Cardiac muscle cell (in vitro differentiated cells and primary cell): ENCODE measurements at regions not wholly inside any gene's neighbourhood (a gene's known extent, or its start where the extent isn't known, plus 50 kb on each side); places are given as distances from the start of the nearest gene placed in this dataset.

Experiments used
- DNase-seq, 2 donors: peaks; one replicate each; pipeline versions ENCODE4 v3.0.0 to v3.0.0-alpha.2; 2010 to 2017; ENCODE audit warnings: low read depth in 1 of 2, low spot score in 1 of 2
- H3K27ac ChIP-seq: fragments of 200-600 bp; sonication (generic); 2 replicates; pipeline ENCODE4 v1.5.1; 2016
- H3K27me3 ChIP-seq: fragments of 200-600 bp; sonication (generic); 2 replicates; pipeline ENCODE4 v1.6.0; 2016; ENCODE audit warnings: control low read depth
- H3K36me3 ChIP-seq: fragments of 200-600 bp; sonication (generic); 2 replicates; pipeline ENCODE4 v1.5.1; 2016; ENCODE audit warnings: control low read depth
- H3K4me1 ChIP-seq: fragments of 200-600 bp; sonication (generic); 2 replicates; pipeline ENCODE4 v1.8.1; 2017; ENCODE audit warnings: low read depth, mild to moderate bottlenecking, mixed run types
- H3K4me3 ChIP-seq: fragments of 200-600 bp; sonication (generic); 2 replicates; pipeline ENCODE4 v1.5.1; 2016; ENCODE audit warnings: mild to moderate bottlenecking
- H3K9me3 ChIP-seq: fragments of 200-600 bp; sonication (generic); 2 replicates; pipeline ENCODE4 v1.5.1; 2017; ENCODE audit warnings: low read depth, mild to moderate bottlenecking, control low read depth
- CTCF ChIP-seq: IDR thresholded peaks from 2 replicates; pipeline ENCODE4 v1.5.1; 2012; ENCODE audit warnings: low read depth, mild to moderate bottlenecking, low read length

GRCh38 chr7:25279705-25280104 lies 51.4 kb upstream of the NPVF start:
- Histone ChIP-seq H3K9me3 (no peaks in the 10 kb centered on the region), H3K4me3 (no peak overlapping the region), H3K4me1 (peaks cover 4% of the 10 kb centered on the region), H3K27me3 (no peaks in the 10 kb centered on the region), H3K36me3 (no peaks in the 10 kb centered on the region), H3K27ac (no peak overlapping the region)
- DNase-seq: no peak
- TF ChIP-seq CTCF: no peak

GRCh38 chr7:25280181-25280580 lies 51.9 kb upstream of the NPVF start:
- Histone ChIP-seq H3K27ac (no peak overlapping the region), H3K9me3 (no peaks in the 10 kb centered on the region), H3K4me3 (no peak overlapping the region), H3K36me3 (no peaks in the 10 kb centered on the region), H3K4me1 (peaks cover 4% of the 10 kb centered on the region), H3K27me3 (no peaks in the 10 kb centered on the region)
- TF ChIP-seq CTCF: no peak
- DNase-seq: no peak

GRCh38 chr7:25282194-25282593 lies 53.9 kb upstream of the NPVF start:
- no peak for DNase-seq
- H3K27me3 ChIP-seq: no peaks in the 10 kb centered on the region
- H3K36me3 ChIP-seq: no peaks in the 10 kb centered on the region
- H3K4me3 ChIP-seq: no peak overlapping the region
- no peak overlapping the region for H3K27ac ChIP-seq
- peaks cover 4% of the 10 kb centered on the region for H3K4me1 ChIP-seq
- no peak for TF ChIP-seq CTCF
- no peaks in the 10 kb centered on the region for H3K9me3 ChIP-seq

DNA sequence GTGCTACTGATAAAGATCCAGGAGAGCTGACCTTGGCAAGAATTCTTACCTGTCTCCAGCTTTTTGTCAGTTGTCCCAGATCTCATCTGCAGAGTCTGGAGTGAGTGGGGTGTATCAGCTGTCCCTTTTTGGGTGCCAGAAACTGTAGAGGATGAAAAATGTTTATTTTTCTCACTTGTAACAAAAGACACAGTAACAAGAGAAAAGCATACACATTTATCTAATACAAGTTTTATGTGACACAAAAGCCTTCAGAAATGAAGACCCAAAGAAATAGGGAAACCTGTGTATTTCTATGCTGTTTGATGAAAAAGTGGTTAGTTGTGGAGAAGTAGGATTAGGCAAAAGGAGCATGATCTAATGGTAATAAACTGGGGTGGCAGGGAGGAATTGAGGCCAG lies 58.5 kb upstream of the NPVF start:
- no peak for TF ChIP-seq CTCF
- H3K4me3 ChIP-seq: no peak overlapping the region
- DNase-seq: no peak
- no peaks in the 10 kb centered on the region for H3K9me3 ChIP-seq
- H3K27me3 ChIP-seq: no peaks in the 10 kb centered on the region
- H3K27ac ChIP-seq: no peak overlapping the region
- H3K4me1 ChIP-seq: peaks cover 2% of the 10 kb centered on the region
- no peaks in the 10 kb centered on the region for H3K36me3 ChIP-seq

- no peak for DNase-seq
- Histone ChIP-seq H3K27ac (no peak overlapping the region), H3K27me3 (no peaks in the 10 kb centered on the region), H3K4me3 (no peak overlapping the region), H3K36me3 (no peaks in the 10 kb centered on the region), H3K4me1 (no peaks in the 10 kb centered on the region), H3K9me3 (no peaks in the 10 kb centered on the region)
- no peak for TF ChIP-seq CTCF
Measured at GRCh38 chr7:25287291-25287690, 59.0 kb upstream of the NPVF start.
